ENCODE measurements at regions not wholly inside any gene's neighbourhood (a gene's known extent, or its start where the extent isn't known, plus 50 kb on each side); places are given as distances from the start of the nearest gene placed in this dataset.
A peak's percentile ranks its signal among the peaks of the same experiment; 100 is the strongest.

DNA sequence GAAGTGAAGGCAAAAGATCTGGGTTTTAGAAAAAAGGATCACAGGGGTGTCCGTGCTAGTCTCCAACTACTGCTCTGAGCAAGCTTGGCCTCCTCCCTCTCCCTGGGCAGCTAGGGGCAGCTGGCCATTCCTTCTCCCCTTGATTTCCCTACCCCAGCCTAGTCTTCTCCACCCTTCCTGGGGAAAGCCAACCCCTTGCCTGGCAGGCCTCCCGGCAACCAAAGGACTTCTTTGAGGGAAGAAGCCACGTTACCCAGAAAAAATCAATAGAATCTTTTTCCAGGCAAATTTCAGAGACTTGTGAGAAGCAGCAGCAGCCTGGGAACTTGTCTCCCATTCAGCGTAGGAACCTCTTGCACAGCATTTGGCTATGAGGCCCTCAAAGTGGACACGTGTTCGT, 91.5 kb downstream of the MIAT start:
- H2BK5ac ChIP-seq (ENCODE audit: low read depth, low read length, poor library complexity, severe bottlenecking), result no peak overlapping the region
- no peak overlapping the region for H3K4me3 ChIP-seq (ENCODE audit: insufficient read depth in 1 of 2, low read depth in 1 of 2, low read length in 2 of 2)
- H3K23ac ChIP-seq (ENCODE audit: low read length in 2 of 2), result no peak overlapping the region
- H3K9me3 ChIP-seq (ENCODE audit: control insufficient read depth, low read length), result no peaks in the 10 kb centered on the region
- peaks cover 2% of the 10 kb centered on the region for H3K79me1 ChIP-seq (replicated peaks; ENCODE audit: low read length, poor library complexity, severe bottlenecking)
- H3K27me3 ChIP-seq (ENCODE audit: control insufficient read depth in 1 of 2, insufficient read depth in 1 of 2, low read length in 2 of 2), result no peaks in the 10 kb centered on the region
- no peak overlapping the region for H3K18ac ChIP-seq (ENCODE audit: low read depth in 1 of 2, low read length in 2 of 2)
- H2BK12ac ChIP-seq (ENCODE audit: low read length in 2 of 2), result no peak overlapping the region
- 86% methylated on average over 6 of the region's 6 CpGs for WGBS
- H3K4ac ChIP-seq (ENCODE audit: low read depth in 1 of 2, low read length in 2 of 2), result no peak overlapping the region
- no peak overlapping the region for H3K14ac ChIP-seq (ENCODE audit: low read length in 2 of 2)
- H2BK120ac ChIP-seq (ENCODE audit: low read depth, low read length), result no peak overlapping the region
- no peak for DNase-seq
- no peak overlapping the region for H2BK15ac ChIP-seq (ENCODE audit: low read depth, poor library complexity, severe bottlenecking)
- H3K4me2 ChIP-seq (ENCODE audit: low read length, poor library complexity, severe bottlenecking), result no peak overlapping the region
- H4K91ac ChIP-seq (ENCODE audit: low read length), result no peak overlapping the region
- H3K36me3 ChIP-seq (ENCODE audit: control insufficient read depth in 1 of 2, insufficient read depth in 2 of 2, low read depth in 1 of 2, low read length in 2 of 2), result no peaks in the 10 kb centered on the region
- H2AFZ ChIP-seq (ENCODE audit: low read depth, low read length), result no peak overlapping the region
- H3K4me1 ChIP-seq (ENCODE audit: control insufficient read depth, insufficient read depth, low read depth, low read length), result peaks cover 4% of the 10 kb centered on the region
- no peak overlapping the region for H3K27ac ChIP-seq (ENCODE audit: low read length, poor library complexity, severe bottlenecking)
- H3K9ac ChIP-seq (ENCODE audit: low read length), result no peak overlapping the region
- H2AK5ac ChIP-seq (ENCODE audit: low read length, severe bottlenecking), result peak overlapping the region; percentile 93
- no peak overlapping the region for H4K8ac ChIP-seq (ENCODE audit: low read length)

DNA sequence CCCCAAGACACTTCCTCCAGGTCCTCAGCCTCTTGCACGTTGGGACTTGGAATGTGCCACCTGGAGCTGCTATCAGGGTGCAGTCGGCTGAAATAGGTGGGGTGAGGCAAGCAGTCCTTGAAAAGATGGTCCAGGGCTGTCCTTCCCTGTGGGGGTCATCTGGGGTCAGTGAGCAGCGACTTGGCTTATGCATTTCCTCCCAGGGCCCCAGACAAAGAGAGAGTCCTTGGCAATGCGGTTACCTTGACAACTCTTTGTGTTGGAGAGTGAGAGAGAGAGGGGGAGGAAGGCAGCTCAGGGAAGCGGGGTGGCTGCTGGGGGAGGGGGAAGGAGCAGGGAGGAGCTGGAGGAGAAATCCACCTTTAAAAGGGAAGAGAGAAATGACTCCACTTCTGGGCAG, 93.8 kb downstream of the MIAT start:
- Histone ChIP-seq H3K4me2 (ENCODE audit: low read length, poor library complexity, severe bottlenecking) (no peak overlapping the region), H3K4me3 (ENCODE audit: insufficient read depth in 1 of 2, low read depth in 1 of 2, low read length in 2 of 2) (no peak overlapping the region), H3K4ac (ENCODE audit: low read depth in 1 of 2, low read length in 2 of 2) (no peak overlapping the region), H2AFZ (ENCODE audit: low read depth, low read length) (no peak overlapping the region), H3K79me1 (replicated peaks; ENCODE audit: low read length, poor library complexity, severe bottlenecking) (peaks cover 2% of the 10 kb centered on the region), H2BK120ac (ENCODE audit: low read depth, low read length) (no peak overlapping the region), H3K18ac (ENCODE audit: low read depth in 1 of 2, low read length in 2 of 2) (no peak overlapping the region), H3K23ac (ENCODE audit: low read length in 2 of 2) (no peak overlapping the region), H3K14ac (ENCODE audit: low read length in 2 of 2) (no peak overlapping the region), H3K36me3 (ENCODE audit: control insufficient read depth in 1 of 2, insufficient read depth in 2 of 2, low read depth in 1 of 2, low read length in 2 of 2) (no peaks in the 10 kb centered on the region), H3K27ac (ENCODE audit: low read length, poor library complexity, severe bottlenecking) (no peak overlapping the region), H3K9me3 (ENCODE audit: control insufficient read depth, low read length) (no peaks in the 10 kb centered on the region), H2BK15ac (ENCODE audit: low read depth, poor library complexity, severe bottlenecking) (no peak overlapping the region), H3K9ac (ENCODE audit: low read length) (no peak overlapping the region), H2AK5ac (ENCODE audit: low read length, severe bottlenecking) (no peak overlapping the region), H3K4me1 (ENCODE audit: control insufficient read depth, insufficient read depth, low read depth, low read length) (peaks cover 4% of the 10 kb centered on the region), H2BK5ac (ENCODE audit: low read depth, low read length, poor library complexity, severe bottlenecking) (no peak overlapping the region), H4K8ac (ENCODE audit: low read length) (no peak overlapping the region), H4K91ac (ENCODE audit: low read length) (no peak overlapping the region), H2BK12ac (ENCODE audit: low read length in 2 of 2) (no peak overlapping the region), H3K27me3 (ENCODE audit: control insufficient read depth in 1 of 2, insufficient read depth in 1 of 2, low read length in 2 of 2) (peaks cover 0 to 2% of the 10 kb centered on the region in 2 experiments)
- peak; percentile 37 for DNase-seq
- 16% methylated on average over 5 of the region's 5 CpGs for WGBS

DNA sequence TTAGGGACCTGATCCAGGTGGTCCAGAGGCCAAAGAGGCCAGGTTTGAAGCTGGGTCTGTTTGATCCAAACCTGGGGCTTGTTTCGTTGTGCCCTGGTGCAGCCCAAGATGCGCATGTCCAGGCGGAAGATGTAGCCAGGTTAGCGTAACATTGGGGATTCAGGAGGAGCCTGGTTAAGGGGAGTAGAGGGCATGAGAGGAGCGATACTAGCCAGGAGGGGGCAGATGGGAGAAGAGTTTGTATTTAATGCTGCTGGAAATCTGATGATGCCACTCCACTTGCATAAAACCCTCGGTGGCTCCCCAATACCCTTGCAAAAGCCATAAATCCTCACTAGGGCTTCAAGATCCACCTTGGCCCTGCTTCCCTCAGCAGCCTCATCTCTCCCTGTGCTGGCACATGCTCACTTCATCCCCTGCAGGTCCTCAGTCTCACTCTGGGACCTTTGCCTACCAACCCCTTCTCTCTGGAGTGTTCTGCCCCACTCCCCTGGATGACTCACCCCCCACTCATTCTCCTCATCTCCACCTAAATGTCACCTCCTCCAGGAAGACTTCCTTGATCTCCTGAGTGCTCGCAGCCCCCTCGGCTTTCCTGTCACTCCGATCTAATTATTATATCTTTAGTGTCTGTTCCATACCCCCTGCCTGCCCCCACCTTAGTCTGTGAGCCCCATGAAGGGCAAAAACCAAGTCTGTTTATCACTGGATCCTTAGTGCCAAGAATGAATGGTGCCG, 95.9 kb downstream of the MIAT start:
- Histone ChIP-seq H3K79me1 (replicated peaks; ENCODE audit: low read length, poor library complexity, severe bottlenecking) (peaks cover 2% of the 10 kb centered on the region), H3K27me3 (ENCODE audit: control insufficient read depth in 1 of 2, insufficient read depth in 1 of 2, low read length in 2 of 2) (peaks cover 0 to 2% of the 10 kb centered on the region in 2 experiments), H3K4me3 (ENCODE audit: insufficient read depth in 1 of 2, low read depth in 1 of 2, low read length in 2 of 2) (no peak overlapping the region), H2AFZ (ENCODE audit: low read depth, low read length) (no peak overlapping the region), H3K23ac (ENCODE audit: low read length in 2 of 2) (no peak overlapping the region), H3K18ac (ENCODE audit: low read depth in 1 of 2, low read length in 2 of 2) (no peak overlapping the region), H2BK12ac (ENCODE audit: low read length in 2 of 2) (peak overlapping the region in 1 of 2 experiments; percentile 41), H3K14ac (ENCODE audit: low read length in 2 of 2) (no peak overlapping the region), H3K4me1 (ENCODE audit: control insufficient read depth, insufficient read depth, low read depth, low read length) (peaks cover 8% of the 10 kb centered on the region), H3K4ac (ENCODE audit: low read depth in 1 of 2, low read length in 2 of 2) (no peak overlapping the region), H4K91ac (ENCODE audit: low read length) (no peak overlapping the region), H3K9ac (ENCODE audit: low read length) (no peak overlapping the region), H2BK120ac (ENCODE audit: low read depth, low read length) (no peak overlapping the region), H3K4me2 (ENCODE audit: low read length, poor library complexity, severe bottlenecking) (no peak overlapping the region), H3K9me3 (ENCODE audit: control insufficient read depth, low read length) (peaks cover 3% of the 10 kb centered on the region), H3K36me3 (ENCODE audit: control insufficient read depth in 1 of 2, insufficient read depth in 2 of 2, low read depth in 1 of 2, low read length in 2 of 2) (no peaks in the 10 kb centered on the region), H2BK5ac (ENCODE audit: low read depth, low read length, poor library complexity, severe bottlenecking) (no peak overlapping the region), H3K27ac (ENCODE audit: low read length, poor library complexity, severe bottlenecking) (no peak overlapping the region), H4K8ac (ENCODE audit: low read length) (no peak overlapping the region), H2AK5ac (ENCODE audit: low read length, severe bottlenecking) (peak overlapping the region; percentile 21), H2BK15ac (ENCODE audit: low read depth, poor library complexity, severe bottlenecking) (peak overlapping the region; percentile 13)
- DNase-seq, result no peak
- WGBS, result 88% methylated on average over 9 of the region's 10 CpGs

DNA sequence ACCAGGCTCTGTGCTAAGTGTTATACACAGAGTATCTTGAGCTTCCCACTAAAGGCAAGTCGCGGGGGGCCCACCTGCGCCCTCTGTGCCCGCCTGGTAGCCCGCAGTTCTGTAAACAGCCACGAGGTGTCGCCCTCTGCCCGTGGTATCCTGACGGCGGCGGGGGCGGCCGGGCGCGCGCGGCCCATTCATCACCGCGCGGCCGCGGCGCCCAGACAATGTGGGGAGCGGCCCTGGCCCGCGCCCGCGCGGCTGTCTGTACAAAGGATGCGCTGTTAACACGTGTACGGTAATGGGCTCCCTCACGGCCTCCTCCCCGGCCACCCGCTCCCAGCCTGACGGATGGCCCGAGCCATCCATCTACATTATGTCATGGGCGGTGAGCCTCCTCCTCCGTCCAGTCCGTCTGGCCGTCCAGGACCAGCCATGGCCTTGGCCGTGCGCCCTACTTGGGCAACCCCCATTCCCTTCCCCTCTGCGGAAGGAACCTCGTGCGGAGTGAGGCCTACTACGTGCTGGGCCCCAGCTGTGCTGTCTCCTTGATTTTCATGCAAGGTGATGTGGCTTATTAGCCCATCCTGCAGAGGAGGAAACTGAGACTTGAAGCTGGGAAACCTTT, 99.4 kb downstream of the MIAT start:
- H3K4me2 ChIP-seq (ENCODE audit: low read length, poor library complexity, severe bottlenecking), result peak overlapping the region; percentile 66
- peaks cover 0 to 2% of the 10 kb centered on the region in 2 experiments for H3K27me3 ChIP-seq (ENCODE audit: control insufficient read depth in 1 of 2, insufficient read depth in 1 of 2, low read length in 2 of 2)
- H3K36me3 ChIP-seq (ENCODE audit: control insufficient read depth in 1 of 2, insufficient read depth in 2 of 2, low read depth in 1 of 2, low read length in 2 of 2), result no peaks in the 10 kb centered on the region
- peak overlapping the region; percentile 23 to 67 for H3K4me3 ChIP-seq (ENCODE audit: insufficient read depth in 1 of 2, low read depth in 1 of 2, low read length in 2 of 2)
- H3K4ac ChIP-seq (ENCODE audit: low read depth in 1 of 2, low read length in 2 of 2), result peak overlapping the region; percentile 2 to 71
- H3K14ac ChIP-seq (ENCODE audit: low read length in 2 of 2), result peak overlapping the region in 1 of 2 experiments; percentile 73
- H3K4me1 ChIP-seq (ENCODE audit: control insufficient read depth, insufficient read depth, low read depth, low read length), result peaks cover 4% of the 10 kb centered on the region
- H4K8ac ChIP-seq (ENCODE audit: low read length), result peak overlapping the region; percentile 20
- no peak overlapping the region for H2AK5ac ChIP-seq (ENCODE audit: low read length, severe bottlenecking)
- peak overlapping the region; percentile 45 for H4K91ac ChIP-seq (ENCODE audit: low read length)
- peak overlapping the region; percentile 24 for H2BK120ac ChIP-seq (ENCODE audit: low read depth, low read length)
- peaks cover 3% of the 10 kb centered on the region for H3K9me3 ChIP-seq (ENCODE audit: control insufficient read depth, low read length)
- peaks cover 5% of the 10 kb centered on the region for H3K79me1 ChIP-seq (replicated peaks; ENCODE audit: low read length, poor library complexity, severe bottlenecking)
- H3K23ac ChIP-seq (ENCODE audit: low read length in 2 of 2), result no peak overlapping the region
- H2BK5ac ChIP-seq (ENCODE audit: low read depth, low read length, poor library complexity, severe bottlenecking), result peak overlapping the region; percentile 66
- DNase-seq, result peak; percentile 50
- peak overlapping the region; percentile 23 to 58 for H3K18ac ChIP-seq (ENCODE audit: low read depth in 1 of 2, low read length in 2 of 2)
- H3K9ac ChIP-seq (ENCODE audit: low read length), result peak overlapping the region; percentile 67
- H2BK12ac ChIP-seq (ENCODE audit: low read length in 2 of 2), result peak overlapping the region; percentile 12 to 98
- H3K27ac ChIP-seq (ENCODE audit: low read length, poor library complexity, severe bottlenecking), result no peak overlapping the region
- WGBS, result 10% methylated on average over 46 of the region's 47 CpGs
- no peak overlapping the region for H2BK15ac ChIP-seq (ENCODE audit: low read depth, poor library complexity, severe bottlenecking)
- H2AFZ ChIP-seq (ENCODE audit: low read depth, low read length), result peak overlapping the region; percentile 46
